HEK293 (cell line): ENCODE measurements at regions not wholly inside any gene's neighbourhood (a gene's known extent, or its start where the extent isn't known, plus 50 kb on each side); places are given as distances from the start of the nearest gene placed in this dataset.

Experiments used
- CTCF ChIA-PET: fragments of 350-600 bp; formaldehyde crosslinking; extraction: SDS; loops from one replicate; lab custom pipeline; 2021; ENCODE audit warnings: antibody characterized with exemption; lab: Yijun Ruan, JAX
- POLR2A ChIA-PET: fragments of 300-600 bp; formaldehyde crosslinking; extraction: SDS; loops from one replicate; lab custom pipeline; 2020; ENCODE audit warnings: antibody characterized with exemption, inconsistent platforms; lab: Yijun Ruan, JAX
- H3K27ac ChIP-seq: fragments of 200-500 bp; sonication (Bioruptor generic); 2 replicates; pipeline ENCODE4 v1.5.1; 2014; ENCODE audit warnings: low read depth, low read length, control low read depth, inconsistent platforms; ENCODE audit errors: extremely low read depth
- H3K36me3 ChIP-seq, 2 experiments: fragments of 200-500 bp in 1 of 2; sonication (Bioruptor generic) in 1 of 2; 1 replicate in 1 of 2; 2 replicates in 1 of 2; pipeline ENCODE4 v1.5.1; 2014 to 2017; ENCODE audit warnings: inconsistent platforms in 2 of 2, low read length in 2 of 2; ENCODE audit not compliant: control insufficient read depth in 2 of 2, insufficient read depth in 1 of 2
- H3K4me1 ChIP-seq: fragments of 200-500 bp; sonication (Bioruptor generic); 2 replicates; pipeline ENCODE4 v1.5.1; 2014; ENCODE audit warnings: mild to moderate bottlenecking, low read length, inconsistent platforms; ENCODE audit not compliant: control insufficient read depth, insufficient read depth
- H3K4me3 ChIP-seq: 2 replicates; pipeline ENCODE4 v1.5.1; 2011; ENCODE audit warnings: low read depth, mild to moderate bottlenecking, control low read depth, low read length, moderate library complexity
- H3K9me3 ChIP-seq: fragments of 200-500 bp; sonication (Bioruptor generic); 2 replicates; pipeline ENCODE4 v1.5.1; 2014; ENCODE audit warnings: low read depth, low read length, inconsistent platforms; ENCODE audit not compliant: control insufficient read depth, insufficient read depth
- FEZF1 ChIP-seq: fragments of 450-650 bp; formaldehyde crosslinking; IDR thresholded peaks from 2 replicates; pipeline ENCODE4 v1.5.1; 2016; ENCODE audit warnings: missing biosample characterization, missing genetic modification characterization
- IKZF3 ChIP-seq: fragments of 450-650 bp; IDR thresholded peaks from 2 replicates; pipeline ENCODE4 v1.5.0; 2018; ENCODE audit warnings: missing biosample characterization, mild to moderate bottlenecking, missing genetic modification characterization, moderate library complexity
- ZBTB11 ChIP-seq: fragments of 450-650 bp; formaldehyde crosslinking; conservative IDR thresholded peaks from 2 replicates; pipeline ENCODE4 v1.5.1; 2016; ENCODE audit warnings: low read depth, missing biosample characterization, missing genetic modification characterization
- ZBTB17 ChIP-seq: fragments of 450-650 bp; formaldehyde crosslinking; IDR thresholded peaks from 2 replicates; pipeline ENCODE4 v1.5.1; 2016; ENCODE audit warnings: missing biosample characterization, missing genetic modification characterization
- ZIC2 ChIP-seq: fragments of 450-650 bp; formaldehyde crosslinking; IDR thresholded peaks from 2 replicates; pipeline ENCODE4 v1.5.1; 2016; ENCODE audit warnings: missing biosample characterization, missing genetic modification characterization
- ZNF138 ChIP-seq: fragments of 450-650 bp; formaldehyde crosslinking; IDR thresholded peaks from 2 replicates; pipeline ENCODE4 v1.5.1; 2016; ENCODE audit warnings: missing biosample characterization, missing genetic modification characterization, borderline replicate concordance
- ZNF155 ChIP-seq: fragments of 450-650 bp; formaldehyde crosslinking; IDR thresholded peaks from 2 replicates; pipeline ENCODE4 v1.5.1; 2016; ENCODE audit warnings: missing biosample characterization, missing genetic modification characterization
- ZNF266 ChIP-seq: fragments of 450-650 bp; formaldehyde crosslinking; IDR thresholded peaks from 2 replicates; pipeline ENCODE4 v1.5.1; 2016; ENCODE audit warnings: missing biosample characterization, missing genetic modification characterization, low read depth
- ZNF366 ChIP-seq: fragments of 450-650 bp; formaldehyde crosslinking; conservative IDR thresholded peaks from 2 replicates; pipeline ENCODE4 v1.5.1; 2016; ENCODE audit warnings: missing biosample characterization, missing genetic modification characterization
- ZNF48 ChIP-seq: fragments of 450-650 bp; formaldehyde crosslinking; IDR thresholded peaks from 2 replicates; pipeline ENCODE4 v1.5.1; 2016; ENCODE audit warnings: missing biosample characterization, missing genetic modification characterization
- ZNF701 ChIP-seq: fragments of 450-650 bp; formaldehyde crosslinking; IDR thresholded peaks from 2 replicates; pipeline ENCODE4 v1.5.1; 2016; ENCODE audit warnings: missing biosample characterization, missing genetic modification characterization
- ZNF777 ChIP-seq: fragments of 450-650 bp; formaldehyde crosslinking; IDR thresholded peaks from 2 replicates; pipeline ENCODE4 v1.5.1; 2017; ENCODE audit warnings: missing biosample characterization, missing genetic modification characterization, borderline replicate concordance
- TF ChIP-seq, protein P1 (sequence below): fragments of 450-650 bp; formaldehyde crosslinking; IDR thresholded peaks from 2 replicates; pipeline ENCODE4 v1.5.1; 2016; ENCODE audit warnings: missing biosample characterization, missing genetic modification characterization
- TF ChIP-seq, protein P2 (sequence below): fragments of 450-650 bp; formaldehyde crosslinking; IDR thresholded peaks from 2 replicates; pipeline ENCODE4 v1.5.1; 2016; ENCODE audit warnings: missing biosample characterization, missing genetic modification characterization

- ChIA-PET CTCF (interaction anchor here (1.6 kb wide), 1 partner anchor 153 kb away, joined by 4 read pairs; no protein-coding TSS in a partner anchor), POLR2A (no interaction called here)
- no peak overlapping the region for H3K27ac ChIP-seq
- TF ChIP-seq ZNF366 = no peak
- no peak for TF ChIP-seq ZNF266 (tag by site-specific recombination)
- no peaks in the 10 kb centered on the region for H3K4me1 ChIP-seq
- no peaks in the 10 kb centered on the region for H3K9me3 ChIP-seq
- no peaks in the 10 kb centered on the region for H3K36me3 ChIP-seq
- no peak overlapping the region for H3K4me3 ChIP-seq
Measured at GRCh38 chr20:22698259-22698842, 114.0 kb upstream of the FOXA2 start.

GRCh38 chr20:22699396-22699795 is 115.0 kb upstream of the FOXA2 start:
- no peak overlapping the region for H3K4me3 ChIP-seq
- TF ChIP-seq, protein P1, sequence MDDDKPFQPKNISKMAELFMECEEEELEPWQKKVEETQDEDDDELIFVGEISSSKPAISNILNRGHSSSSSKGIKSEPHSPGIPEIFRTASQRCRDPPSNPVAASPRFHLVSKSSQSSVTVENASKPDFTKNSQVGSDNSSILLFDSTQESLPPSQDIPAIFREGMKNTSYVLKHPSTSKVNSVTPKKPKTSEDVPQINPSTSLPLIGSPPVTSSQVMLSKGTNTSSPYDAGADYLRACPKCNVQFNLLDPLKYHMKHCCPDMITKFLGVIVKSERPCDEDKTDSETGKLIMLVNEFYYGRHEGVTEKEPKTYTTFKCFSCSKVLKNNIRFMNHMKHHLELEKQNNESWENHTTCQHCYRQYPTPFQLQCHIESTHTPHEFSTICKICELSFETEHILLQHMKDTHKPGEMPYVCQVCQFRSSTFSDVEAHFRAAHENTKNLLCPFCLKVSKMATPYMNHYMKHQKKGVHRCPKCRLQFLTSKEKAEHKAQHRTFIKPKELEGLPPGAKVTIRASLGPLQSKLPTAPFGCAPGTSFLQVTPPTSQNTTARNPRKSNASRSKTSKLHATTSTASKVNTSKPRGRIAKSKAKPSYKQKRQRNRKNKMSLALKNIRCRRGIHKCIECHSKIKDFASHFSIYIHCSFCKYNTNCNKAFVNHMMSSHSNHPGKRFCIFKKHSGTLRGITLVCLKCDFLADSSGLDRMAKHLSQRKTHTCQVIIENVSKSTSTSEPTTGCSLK (tag by site-specific recombination) = no peak
- H3K9me3 ChIP-seq = no peaks in the 10 kb centered on the region
- ChIA-PET POLR2A (no interaction called here), CTCF (interaction anchor here (3.3 kb wide), 1 partner anchor 8 kb away, joined by 20 read pairs; no protein-coding TSS in a partner anchor)
- H3K36me3 ChIP-seq = no peaks in the 10 kb centered on the region
- H3K4me1 ChIP-seq = no peaks in the 10 kb centered on the region
- H3K27ac ChIP-seq = no peak overlapping the region

- Histone ChIP-seq H3K4me3 (no peak overlapping the region), H3K4me1 (no peaks in the 10 kb centered on the region), H3K27ac (no peak overlapping the region), H3K9me3 (no peaks in the 10 kb centered on the region), H3K36me3 (no peaks in the 10 kb centered on the region)
- TF ChIP-seq ZNF48 (tag by site-specific recombination) (no peak), ZBTB17 (tag by site-specific recombination) (no peak), ZNF138 (tag by site-specific recombination) (no peak), ZIC2 (peak; percentile 35; the same call in 1 of the 2 replicates)
- ChIA-PET POLR2A (interaction anchor here (1.5 kb wide), 1 partner anchor 649 kb away, joined by 4 read pairs; no protein-coding TSS in a partner anchor), CTCF (interaction anchor here (0.5 to 3.3 kb wide), 5 partner anchors 9 to 910 kb away, joined by 3 to 20 read pairs (median 3); no protein-coding TSS in a partner anchor)
Measured at GRCh38 chr20:22700367-22700766, 116.0 kb upstream of the FOXA2 start.

DNA sequence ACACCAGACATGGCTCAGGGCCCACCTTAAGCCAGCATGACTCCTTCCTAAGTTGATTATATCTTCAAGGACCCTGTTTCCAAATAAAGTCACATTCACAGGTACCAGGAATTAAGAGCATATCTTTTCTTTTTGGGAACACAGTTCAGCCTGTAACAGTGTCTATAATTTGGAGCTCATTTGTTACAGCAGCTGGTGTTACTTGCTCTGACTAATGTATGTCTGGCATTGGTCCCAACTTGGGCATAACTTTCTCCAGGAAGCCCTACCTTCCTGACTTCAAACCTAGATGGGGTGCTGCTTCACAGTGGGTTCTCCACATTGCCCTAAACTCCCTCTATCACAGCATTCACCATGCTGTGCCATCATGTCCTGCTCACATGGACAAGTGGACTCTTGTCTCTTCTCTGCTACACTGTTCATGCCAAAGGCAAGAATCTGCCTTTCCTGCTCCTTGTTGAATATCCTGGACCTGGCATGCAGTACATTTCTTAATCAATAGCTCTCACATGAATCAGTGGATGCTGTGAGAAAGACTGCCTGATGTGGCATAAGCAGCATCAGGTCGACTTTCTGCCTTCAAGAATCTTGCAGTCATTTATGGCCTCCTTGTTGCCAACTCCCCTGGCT is 117.4 kb upstream of the FOXA2 start:
- Histone ChIP-seq H3K27ac (no peak overlapping the region), H3K4me3 (no peak overlapping the region), H3K4me1 (no peaks in the 10 kb centered on the region), H3K9me3 (no peaks in the 10 kb centered on the region), H3K36me3 (no peaks in the 10 kb centered on the region)
- ChIA-PET CTCF (interaction anchor here (1.4 to 3.3 kb wide), 2 partner anchors 10 to 150 kb away, joined by 3 to 20 read pairs; no protein-coding TSS in a partner anchor), POLR2A (no interaction called here)
- TF ChIP-seq ZBTB11 (tag by site-specific recombination) = no peak
- TF ChIP-seq ZNF48 (tag by site-specific recombination) = no peak
- TF ChIP-seq ZNF138 (tag by site-specific recombination) = no peak
- no peak for TF ChIP-seq ZNF155 (tag by site-specific recombination)
- no peak for TF ChIP-seq ZNF701 (tag by site-specific recombination)
- no peak for TF ChIP-seq ZNF777 (tag by site-specific recombination)
- TF ChIP-seq, protein P2, sequence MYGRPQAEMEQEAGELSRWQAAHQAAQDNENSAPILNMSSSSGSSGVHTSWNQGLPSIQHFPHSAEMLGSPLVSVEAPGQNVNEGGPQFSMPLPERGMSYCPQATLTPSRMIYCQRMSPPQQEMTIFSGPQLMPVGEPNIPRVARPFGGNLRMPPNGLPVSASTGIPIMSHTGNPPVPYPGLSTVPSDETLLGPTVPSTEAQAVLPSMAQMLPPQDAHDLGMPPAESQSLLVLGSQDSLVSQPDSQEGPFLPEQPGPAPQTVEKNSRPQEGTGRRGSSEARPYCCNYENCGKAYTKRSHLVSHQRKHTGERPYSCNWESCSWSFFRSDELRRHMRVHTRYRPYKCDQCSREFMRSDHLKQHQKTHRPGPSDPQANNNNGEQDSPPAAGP (tag by site-specific recombination) = no peak
- TF ChIP-seq IKZF3 (tag by site-specific recombination) = no peak
- no peak for TF ChIP-seq FEZF1 (tag by site-specific recombination)
